Type B pancreatic cell (in vitro differentiated cells): ENCODE measurements at regions not wholly inside any gene's neighbourhood (a gene's known extent, or its start where the extent isn't known, plus 50 kb on each side); places are given as distances from the start of the nearest gene placed in this dataset.

ENCODE experiments used
- DNase-seq: peaks from one replicate; pipeline ENCODE4 v3.0.0; 2021; ENCODE audit warnings: mixed read lengths; ENCODE audit not compliant: unreplicated experiment; ENCODE audit errors: extremely low spot score
- H3K27ac Mint-ChIP-seq: 2 replicates; pipeline ENCODE4 v1.8.0; 2021; ENCODE audit warnings: mild to moderate bottlenecking, mixed read lengths
- H3K27me3 Mint-ChIP-seq: 2 replicates; pipeline ENCODE4 v1.8.0; 2021; ENCODE audit warnings: mixed read lengths
- H3K36me3 Mint-ChIP-seq: 2 replicates; pipeline ENCODE4 v1.8.0; 2021; ENCODE audit warnings: mixed read lengths
- H3K4me1 Mint-ChIP-seq: one replicate; pipeline ENCODE4 v1.8.0; 2021; ENCODE audit warnings: mixed read lengths; ENCODE audit not compliant: unreplicated experiment
- H3K4me3 Mint-ChIP-seq: 2 replicates; pipeline ENCODE4 v1.8.0; 2021; ENCODE audit warnings: mild to moderate bottlenecking, mixed read lengths
- H3K9me3 Mint-ChIP-seq: 2 replicates; pipeline ENCODE4 v1.8.0; 2021; ENCODE audit warnings: mixed read lengths
- TF ChIP-seq, protein P1 (sequence below): fragments of 200-600 bp; sonication (generic); conservative IDR thresholded peaks from 2 replicates; pipeline ENCODE4 v1.5.0; 2021; ENCODE audit warnings: antibody characterized with exemption, mild to moderate bottlenecking

DNA sequence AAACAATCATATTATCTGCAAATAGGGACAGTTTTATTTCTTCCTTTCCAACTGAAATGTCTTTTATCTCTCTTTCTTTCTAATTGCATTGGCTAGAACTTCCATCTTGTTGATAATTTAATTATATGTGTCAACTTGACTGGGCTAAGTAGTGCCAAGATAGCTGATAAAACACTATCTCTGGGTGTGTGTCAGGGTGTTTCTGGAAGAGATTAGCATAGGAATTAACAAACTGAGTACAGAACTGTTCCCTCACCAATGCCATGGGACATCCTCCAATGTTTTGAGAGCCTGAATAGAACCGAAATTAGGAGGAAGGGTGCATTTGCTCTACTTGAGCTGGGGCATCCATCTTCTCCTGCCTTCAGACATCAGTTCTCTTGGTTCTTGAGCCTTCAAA, 1027.2 kb downstream of the FAT4 start:
- TF ChIP-seq, protein P1, sequence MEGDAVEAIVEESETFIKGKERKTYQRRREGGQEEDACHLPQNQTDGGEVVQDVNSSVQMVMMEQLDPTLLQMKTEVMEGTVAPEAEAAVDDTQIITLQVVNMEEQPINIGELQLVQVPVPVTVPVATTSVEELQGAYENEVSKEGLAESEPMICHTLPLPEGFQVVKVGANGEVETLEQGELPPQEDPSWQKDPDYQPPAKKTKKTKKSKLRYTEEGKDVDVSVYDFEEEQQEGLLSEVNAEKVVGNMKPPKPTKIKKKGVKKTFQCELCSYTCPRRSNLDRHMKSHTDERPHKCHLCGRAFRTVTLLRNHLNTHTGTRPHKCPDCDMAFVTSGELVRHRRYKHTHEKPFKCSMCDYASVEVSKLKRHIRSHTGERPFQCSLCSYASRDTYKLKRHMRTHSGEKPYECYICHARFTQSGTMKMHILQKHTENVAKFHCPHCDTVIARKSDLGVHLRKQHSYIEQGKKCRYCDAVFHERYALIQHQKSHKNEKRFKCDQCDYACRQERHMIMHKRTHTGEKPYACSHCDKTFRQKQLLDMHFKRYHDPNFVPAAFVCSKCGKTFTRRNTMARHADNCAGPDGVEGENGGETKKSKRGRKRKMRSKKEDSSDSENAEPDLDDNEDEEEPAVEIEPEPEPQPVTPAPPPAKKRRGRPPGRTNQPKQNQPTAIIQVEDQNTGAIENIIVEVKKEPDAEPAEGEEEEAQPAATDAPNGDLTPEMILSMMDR, result no peak
- DNase-seq, result no peak
- no peaks in the 10 kb centered on the region for H3K4me1 Mint-ChIP-seq
- no peak overlapping the region for H3K27ac Mint-ChIP-seq
- H3K9me3 Mint-ChIP-seq, result no peaks in the 10 kb centered on the region
- no peaks in the 10 kb centered on the region for H3K36me3 Mint-ChIP-seq
- H3K4me3 Mint-ChIP-seq, result no peak overlapping the region
- no peaks in the 10 kb centered on the region for H3K27me3 Mint-ChIP-seq

DNA sequence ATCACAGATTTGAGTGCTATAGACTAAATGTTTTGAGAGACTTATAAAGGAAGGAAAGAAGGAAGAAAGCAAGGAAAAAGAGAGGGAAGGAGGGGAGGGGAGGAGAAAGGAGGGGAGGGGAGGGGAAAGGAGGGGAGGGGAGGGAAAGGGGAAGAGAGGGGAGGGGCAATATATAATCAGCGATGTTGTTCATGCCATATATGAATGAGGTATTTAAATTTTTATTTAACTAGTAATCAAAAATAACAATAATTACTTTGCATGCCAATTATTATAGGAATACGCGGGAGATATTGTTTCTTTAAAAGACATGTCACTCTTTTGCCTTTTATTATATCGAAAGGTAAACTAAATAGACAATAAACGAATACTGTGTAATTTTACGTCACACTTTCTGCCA, 1029.7 kb downstream of the FAT4 start:
- Mint-ChIP-seq H3K4me3 (no peak overlapping the region), H3K27ac (no peak overlapping the region), H3K4me1 (no peaks in the 10 kb centered on the region), H3K36me3 (no peaks in the 10 kb centered on the region), H3K27me3 (no peaks in the 10 kb centered on the region), H3K9me3 (no peaks in the 10 kb centered on the region)
- no peak for DNase-seq
- TF ChIP-seq, protein P1, result no peak

DNA sequence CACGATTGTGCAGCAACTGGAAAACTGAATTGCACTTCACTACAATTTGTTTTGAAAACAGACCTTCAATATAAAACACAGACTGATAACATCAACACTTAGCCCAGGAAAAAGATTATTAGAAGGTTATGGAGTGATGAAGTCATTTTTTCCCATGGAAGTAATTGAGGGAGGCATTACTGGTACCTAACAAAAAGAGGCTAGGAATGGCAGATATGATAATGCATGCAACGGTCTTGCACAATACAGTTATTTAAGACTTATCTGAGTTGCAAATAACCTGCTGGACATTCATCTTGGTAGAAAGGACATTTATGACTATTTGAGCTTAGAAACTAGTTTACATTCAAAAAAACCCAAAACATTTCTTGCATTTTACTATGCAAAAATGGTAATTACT, 1031.9 kb downstream of the FAT4 start:
- no peaks in the 10 kb centered on the region for H3K36me3 Mint-ChIP-seq
- TF ChIP-seq, protein P1, result no peak

DNA sequence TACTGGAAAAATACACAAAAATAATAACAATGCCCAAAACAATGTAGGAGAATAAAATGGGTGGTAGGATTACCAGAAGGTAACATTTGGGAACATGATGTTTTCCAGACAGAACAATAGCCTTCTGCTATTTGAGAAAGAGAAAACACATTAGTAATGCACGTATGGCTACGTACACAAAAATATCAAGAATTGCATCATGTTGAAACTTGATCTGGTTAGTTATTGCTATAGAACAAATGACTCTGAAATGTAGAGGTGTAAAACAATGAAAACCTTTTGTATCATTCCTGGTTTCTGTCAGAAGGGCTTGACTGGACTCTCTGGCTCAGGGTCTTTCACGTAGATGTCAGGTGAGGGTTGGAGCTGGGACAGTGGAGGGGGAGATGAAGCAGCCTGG, 1040.0 kb downstream of the FAT4 start:
- no peaks in the 10 kb centered on the region for H3K27me3 Mint-ChIP-seq
- H3K4me1 Mint-ChIP-seq, result no peaks in the 10 kb centered on the region
- H3K36me3 Mint-ChIP-seq, result no peaks in the 10 kb centered on the region
- no peak for DNase-seq
- TF ChIP-seq, protein P1, result no peak
- H3K9me3 Mint-ChIP-seq, result peaks cover 4% of the 10 kb centered on the region
- H3K27ac Mint-ChIP-seq, result no peak overlapping the region
- H3K4me3 Mint-ChIP-seq, result no peak overlapping the region

More for the DNA sequence above, 1031.9 kb downstream of the FAT4 start:
- Mint-ChIP-seq H3K4me3 (no peak overlapping the region), H3K9me3 (no peaks in the 10 kb centered on the region), H3K27me3 (no peaks in the 10 kb centered on the region), H3K27ac (no peak overlapping the region), H3K4me1 (no peaks in the 10 kb centered on the region)
- DNase-seq, result no peak

DNA sequence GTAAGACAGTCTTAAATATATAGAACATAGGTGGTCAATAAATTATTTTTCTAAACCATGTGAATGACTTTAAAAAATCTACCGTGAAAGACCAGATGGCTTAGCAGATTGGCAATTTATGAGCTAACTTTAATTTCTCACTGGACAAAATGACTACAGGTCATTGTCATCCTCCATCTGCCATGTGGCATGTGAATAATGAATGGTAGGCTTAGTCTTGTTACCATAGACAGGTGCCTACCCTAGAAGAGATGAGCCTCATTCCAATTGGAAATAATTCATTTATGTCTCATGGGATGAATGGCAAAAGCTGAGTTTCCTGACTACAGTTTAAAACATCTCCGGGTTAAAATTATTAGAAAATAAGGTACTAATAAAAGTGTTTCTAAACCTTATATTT, 1043.3 kb downstream of the FAT4 start:
- H3K27me3 Mint-ChIP-seq, result no peaks in the 10 kb centered on the region
- TF ChIP-seq, protein P1, result no peak
- H3K9me3 Mint-ChIP-seq, result peaks cover 4% of the 10 kb centered on the region
- no peak for DNase-seq
- H3K4me1 Mint-ChIP-seq, result no peaks in the 10 kb centered on the region
- H3K27ac Mint-ChIP-seq, result no peak overlapping the region
- no peak overlapping the region for H3K4me3 Mint-ChIP-seq
- no peaks in the 10 kb centered on the region for H3K36me3 Mint-ChIP-seq

DNA sequence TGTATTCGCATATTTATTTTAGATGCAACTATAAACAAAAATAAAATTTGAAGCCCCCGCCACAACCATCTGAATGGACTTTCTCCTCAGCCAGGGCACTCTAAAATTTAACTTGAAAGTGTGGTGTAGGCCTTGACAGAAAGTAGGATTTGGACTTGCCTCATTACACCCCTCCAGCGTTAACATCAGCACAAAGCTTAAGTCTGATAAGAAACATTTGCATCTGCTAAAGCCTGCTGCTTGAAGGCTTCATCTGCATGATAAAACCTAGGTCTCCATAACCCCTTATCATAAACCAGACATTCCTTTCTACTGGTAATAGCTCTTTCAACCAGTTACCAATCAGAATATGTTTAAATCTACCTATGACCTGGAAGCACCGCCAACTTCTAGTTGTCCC, 1046.5 kb downstream of the FAT4 start:
- H3K27ac Mint-ChIP-seq, result no peak overlapping the region
- no peaks in the 10 kb centered on the region for H3K9me3 Mint-ChIP-seq
- H3K36me3 Mint-ChIP-seq, result no peaks in the 10 kb centered on the region
- H3K27me3 Mint-ChIP-seq, result no peaks in the 10 kb centered on the region
- no peaks in the 10 kb centered on the region for H3K4me1 Mint-ChIP-seq
- H3K4me3 Mint-ChIP-seq, result no peak overlapping the region
- no peak for DNase-seq
- TF ChIP-seq, protein P1, result no peak
